SW 1271 (cell line): ENCODE measurements at regions not wholly inside any gene's neighbourhood (a gene's known extent, or its start where the extent isn't known, plus 50 kb on each side); places are given as distances from the start of the nearest gene placed in this dataset.

ENCODE experiments used
- DNase-seq, 2 experiments: peaks; one replicate each; lab custom pipeline; 2025; lab: John Stamatoyannopoulos, UW

DNA sequence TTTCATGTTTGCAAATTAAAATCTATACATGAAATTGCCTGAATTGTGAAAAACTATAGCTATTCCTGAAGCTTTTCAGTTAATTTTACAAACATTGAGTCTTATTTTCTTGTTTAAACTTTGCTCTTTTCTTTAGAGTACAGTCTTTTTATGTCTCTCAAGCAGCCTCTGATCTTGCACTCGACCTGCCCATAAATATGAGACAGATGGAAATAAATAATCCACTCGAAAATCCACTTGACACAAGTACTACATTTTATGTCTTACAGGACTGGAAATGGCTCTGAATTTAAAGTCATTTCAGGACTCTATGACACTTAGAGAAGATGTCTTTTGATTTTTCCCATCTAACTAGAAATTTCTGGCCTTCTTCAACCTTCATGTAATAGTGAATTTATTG, 283.8 kb downstream of the USP25 start:
- DNase-seq, result no peak

DNA sequence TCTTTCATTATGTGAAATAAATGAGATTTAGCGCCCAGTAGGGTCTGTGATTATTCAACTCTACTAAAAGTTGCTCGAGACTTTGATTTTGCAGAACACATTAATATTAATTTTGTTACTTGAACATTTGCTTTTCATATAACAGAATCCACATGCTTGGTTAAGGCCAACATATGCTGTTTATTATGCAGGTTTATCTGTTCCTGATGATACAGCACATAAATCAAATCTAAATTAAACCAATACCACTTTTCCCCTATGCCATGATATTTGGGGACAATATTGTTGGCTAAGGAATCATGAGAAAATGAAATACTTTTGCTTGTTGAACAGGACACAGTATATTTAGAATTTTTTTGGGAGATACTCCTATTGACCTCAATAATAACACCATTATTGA, 291.1 kb downstream of the USP25 start:
- DNase-seq, result no peak

DNA sequence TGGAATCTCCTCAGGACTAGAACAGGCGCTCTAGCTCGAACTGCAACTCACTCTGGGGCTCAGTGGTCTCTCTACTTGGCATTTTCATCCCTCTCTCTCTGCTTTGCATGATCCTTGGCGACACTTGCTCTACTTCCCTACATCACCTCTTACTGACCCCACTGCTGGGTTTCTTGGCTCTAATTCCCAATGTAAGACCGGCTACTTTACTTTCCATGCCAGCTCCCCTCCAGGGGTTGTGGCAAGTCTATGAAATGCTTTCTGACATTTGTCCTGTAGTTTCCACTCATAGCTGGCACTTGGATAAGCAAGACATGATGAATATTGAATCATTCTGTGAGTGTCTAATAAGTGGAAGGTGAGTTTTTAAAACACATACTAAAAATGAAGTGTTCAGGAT, 292.3 kb downstream of the USP25 start:
- no peak for DNase-seq

DNA sequence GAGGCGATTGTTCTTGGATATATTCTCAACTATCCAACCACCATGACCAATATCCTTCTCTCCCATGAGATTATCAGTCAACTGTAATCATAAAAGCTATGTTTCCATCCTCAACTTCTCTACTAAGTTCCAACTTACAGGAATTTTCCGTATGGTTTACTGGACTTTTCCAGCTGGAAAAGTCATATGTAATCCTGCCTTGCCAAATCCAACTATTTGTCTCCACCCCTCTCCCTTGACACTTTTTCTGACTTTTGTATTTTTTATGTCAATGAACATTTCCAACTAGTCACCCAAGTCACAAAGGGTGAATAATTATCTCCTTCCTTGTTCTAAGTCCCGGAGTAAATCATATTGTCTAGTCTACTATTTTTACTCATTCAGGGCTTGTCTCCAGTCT, 293.1 kb downstream of the USP25 start:
- no peak for DNase-seq

DNA sequence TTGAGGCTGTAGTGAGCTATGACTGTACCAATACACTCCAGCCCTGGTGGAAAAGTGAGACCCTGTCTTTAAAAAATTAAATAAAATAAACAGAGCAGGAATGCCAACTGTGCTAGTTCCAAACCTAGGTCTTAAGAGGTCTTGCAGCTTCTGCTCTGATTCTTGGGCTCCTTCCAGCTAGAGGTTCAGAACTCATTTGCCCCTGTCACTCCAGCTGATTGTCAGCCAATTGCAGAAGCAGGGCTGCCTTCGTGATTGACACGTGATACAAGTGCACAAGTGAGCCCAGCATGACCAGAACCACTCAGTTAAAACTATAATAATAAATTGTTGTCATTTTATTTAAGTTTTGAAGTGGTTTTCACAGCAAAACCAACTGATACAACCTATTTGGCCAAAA, 298.4 kb downstream of the USP25 start:
- no peak for DNase-seq

DNA sequence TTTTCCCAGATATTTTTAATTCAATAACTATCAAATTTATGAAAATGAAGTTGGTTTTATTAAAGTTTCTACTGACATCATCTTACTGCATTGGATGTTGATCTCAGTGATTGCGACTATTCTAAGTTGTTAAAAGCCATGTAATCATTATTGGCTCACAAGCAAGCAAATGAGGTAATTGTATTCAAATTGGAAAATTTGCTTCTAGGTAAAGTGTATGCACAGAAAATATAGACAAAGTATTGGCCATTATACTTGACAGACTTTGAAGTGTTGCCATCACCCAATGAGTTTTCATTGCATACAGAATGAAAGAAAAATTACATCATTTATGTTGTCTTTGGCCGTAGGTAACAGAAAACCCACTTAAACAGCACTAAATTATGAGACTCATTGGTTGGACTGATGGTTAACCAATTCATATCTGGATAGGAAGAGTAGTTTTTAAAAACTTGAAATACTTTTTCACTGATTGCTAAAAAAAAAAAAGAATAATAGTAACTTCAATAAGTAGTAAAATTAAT, 299.2 kb downstream of the USP25 start:
- DNase-seq, result no peak

DNA sequence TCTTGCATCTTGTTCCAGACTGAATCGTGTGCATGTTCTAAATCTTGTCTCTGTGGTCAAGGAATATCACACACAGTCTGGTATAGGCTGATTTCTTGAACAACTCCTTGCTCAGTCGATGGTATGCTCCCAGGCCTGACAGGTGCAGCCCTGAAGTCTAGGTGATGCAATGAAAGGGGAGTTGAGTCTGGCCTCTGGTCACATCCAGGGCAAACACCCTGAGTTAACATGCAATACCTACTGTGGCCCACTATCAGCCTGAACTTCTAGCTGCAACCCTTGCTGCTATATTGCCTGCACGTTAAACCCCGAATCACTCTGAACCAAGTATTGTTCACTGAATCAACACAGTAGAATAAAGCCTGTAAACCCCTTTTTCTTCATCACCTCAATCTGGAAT, 303.4 kb downstream of the USP25 start:
- no peak for DNase-seq

DNA sequence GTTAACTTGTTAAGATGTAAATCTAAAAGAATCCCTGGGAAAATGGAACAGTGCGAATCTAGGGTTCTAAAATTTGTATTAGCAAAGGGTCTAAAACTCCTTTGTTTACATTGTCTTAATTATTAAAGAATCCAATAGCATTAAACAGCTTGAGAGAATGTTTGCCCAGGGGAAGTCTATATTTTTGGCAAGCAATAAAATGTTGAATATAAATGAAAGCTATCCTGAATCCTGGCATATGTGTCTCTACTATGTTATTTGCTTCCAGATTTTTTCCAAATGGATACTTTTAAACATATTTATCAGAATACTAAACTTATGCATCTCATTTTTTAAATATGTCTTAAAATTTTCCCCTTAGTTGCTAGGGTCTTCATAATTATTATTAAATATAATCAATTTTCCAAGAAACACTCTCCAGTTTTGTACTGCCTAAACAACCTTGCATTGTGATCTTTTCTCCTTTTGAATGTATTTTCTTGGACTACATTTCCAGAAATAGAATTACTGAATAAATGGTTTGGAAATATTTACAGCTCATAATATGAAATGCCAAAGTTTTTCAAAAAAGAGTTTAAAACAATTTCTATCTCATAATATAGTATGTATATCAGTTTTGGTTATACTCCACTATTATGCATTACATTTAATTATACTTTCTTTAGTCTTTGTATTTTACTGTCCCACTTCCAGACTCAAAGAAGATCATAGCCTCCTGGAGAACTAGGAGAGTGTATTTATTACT, 304.8 kb downstream of the USP25 start:
- no peak for DNase-seq

DNA sequence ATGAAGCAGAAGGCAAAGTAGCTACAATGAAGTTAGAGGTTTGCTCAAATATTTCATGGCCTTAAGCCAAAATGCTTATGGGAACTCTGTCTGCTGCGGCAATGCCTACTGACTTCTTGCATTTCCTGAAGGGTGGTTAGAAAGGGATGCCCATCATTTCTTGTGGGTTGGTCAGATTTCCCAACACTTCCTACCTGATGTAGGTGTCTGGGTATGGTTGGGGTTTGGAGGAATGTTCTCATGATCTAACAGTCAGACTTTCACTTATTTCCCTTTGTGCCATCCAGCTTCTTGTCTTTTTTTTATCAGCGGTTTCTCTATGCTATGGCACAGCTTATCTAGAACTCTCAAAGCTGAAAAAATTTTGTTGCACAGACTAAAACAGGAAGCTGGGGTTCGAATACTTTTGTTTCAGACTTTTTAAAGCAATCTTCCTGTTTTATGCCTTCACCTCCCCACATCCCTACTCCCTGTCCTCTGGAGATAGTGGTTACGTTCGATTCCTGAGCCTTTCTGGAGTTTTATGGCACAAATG, 307.7 kb downstream of the USP25 start:
- DNase-seq, result no peak

DNA sequence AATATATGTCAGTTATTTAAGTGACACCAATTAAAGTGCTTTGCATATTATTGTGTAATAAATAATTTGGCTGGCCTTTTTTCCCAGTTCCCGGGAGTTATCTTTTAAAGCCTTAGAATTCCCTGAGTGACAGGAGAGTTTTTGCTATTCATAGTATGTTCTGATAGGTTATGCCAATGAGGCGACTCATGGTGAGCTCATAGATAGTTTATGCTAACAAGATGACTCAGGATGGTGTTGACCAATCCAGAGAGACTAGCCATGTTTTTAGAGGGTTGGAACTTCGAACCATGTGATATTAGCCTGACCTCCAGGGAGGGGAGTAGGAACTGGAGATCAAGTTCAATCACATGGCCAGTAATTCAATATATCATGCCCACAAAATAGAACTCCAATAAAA, 310.8 kb downstream of the USP25 start:
- DNase-seq, result no peak

DNA sequence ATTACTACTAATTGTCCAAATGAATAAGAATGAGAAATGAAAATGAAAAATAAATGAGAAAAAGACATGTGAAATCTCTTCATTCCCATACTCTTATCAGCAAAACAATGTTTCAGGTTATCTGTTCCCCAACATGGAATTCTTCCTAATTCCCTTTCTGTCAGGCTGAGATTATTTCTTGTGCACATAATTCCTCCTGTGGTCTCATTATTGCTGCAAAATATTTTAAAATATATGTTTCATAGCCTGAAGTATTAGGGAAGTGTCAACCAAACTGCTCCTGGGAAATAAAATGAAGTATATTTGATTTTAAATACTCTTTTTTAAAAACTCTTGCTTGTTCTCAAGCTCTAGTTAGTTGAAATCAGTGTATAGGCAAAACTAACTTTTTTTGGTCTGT, 314.9 kb downstream of the USP25 start:
- DNase-seq, result no peak

DNA sequence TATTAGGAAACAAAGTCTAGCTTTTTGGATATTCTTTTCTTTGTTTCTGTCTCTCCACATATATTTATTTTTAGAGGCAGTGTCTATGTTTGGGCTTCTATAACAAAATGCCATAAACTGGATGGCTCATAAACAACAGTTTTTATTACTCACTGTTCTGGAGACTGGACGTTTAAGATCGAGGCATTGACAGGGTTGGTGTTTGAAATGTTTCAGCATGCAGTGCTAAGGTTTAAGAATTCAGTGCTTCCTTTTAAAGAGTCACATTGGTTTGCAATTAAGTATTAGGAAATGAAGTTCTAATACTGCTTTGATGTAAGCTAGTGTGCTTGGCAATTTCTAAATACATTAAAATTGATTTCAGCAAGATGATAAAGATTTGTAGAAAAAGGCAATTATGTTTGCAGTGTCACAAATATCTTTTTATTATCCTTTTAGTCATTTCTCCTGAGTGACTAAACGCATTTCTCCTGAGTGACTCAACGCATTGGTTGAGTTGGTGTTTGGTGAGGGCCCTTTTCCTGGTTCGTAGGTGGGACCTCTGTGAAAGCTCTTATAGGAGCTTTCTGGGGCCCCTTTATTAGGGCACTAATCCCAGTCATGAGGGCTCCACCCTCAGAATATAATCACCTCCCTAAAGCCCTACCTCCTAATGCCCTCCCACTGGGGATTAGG, 317.0 kb downstream of the USP25 start:
- no peak for DNase-seq

DNA sequence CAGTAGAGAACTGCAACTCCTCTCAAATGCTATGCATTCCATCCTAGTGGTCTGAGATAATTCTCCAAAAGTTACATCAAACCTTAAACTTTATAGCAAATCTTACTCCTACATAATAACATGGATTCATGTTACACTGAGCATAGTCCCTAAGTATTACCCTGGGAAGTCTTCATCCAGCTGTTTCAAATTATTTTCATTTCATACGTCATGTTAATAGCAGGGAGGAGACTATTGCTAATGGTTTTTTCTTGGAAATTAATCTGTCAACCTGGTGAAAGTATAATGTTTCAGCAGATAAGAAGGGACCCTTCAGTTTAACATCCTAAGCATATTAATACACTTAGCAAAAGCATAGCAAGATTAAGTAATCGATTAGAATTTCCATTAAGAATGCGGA, 318.1 kb downstream of the USP25 start:
- DNase-seq, result no peak

DNA sequence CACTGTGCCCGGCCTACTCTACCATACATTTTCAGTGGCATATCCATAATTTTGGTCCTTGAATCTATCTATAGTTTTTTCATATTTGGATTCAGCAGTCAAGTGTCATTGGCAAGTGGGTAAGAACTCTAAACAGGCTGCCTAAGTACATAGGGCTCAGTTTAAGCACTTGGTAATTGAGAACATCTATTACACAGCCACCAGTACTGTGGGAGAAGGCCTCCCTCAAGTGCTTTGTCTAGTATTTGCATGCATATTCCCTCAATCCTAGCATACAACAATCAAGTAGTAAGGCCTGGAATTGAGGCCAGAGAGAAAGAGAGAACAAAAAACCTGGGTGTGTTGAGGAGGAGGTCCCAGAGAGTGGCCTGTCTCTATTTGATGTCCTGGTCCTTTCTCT, 325.2 kb downstream of the USP25 start:
- DNase-seq, result no peak

DNA sequence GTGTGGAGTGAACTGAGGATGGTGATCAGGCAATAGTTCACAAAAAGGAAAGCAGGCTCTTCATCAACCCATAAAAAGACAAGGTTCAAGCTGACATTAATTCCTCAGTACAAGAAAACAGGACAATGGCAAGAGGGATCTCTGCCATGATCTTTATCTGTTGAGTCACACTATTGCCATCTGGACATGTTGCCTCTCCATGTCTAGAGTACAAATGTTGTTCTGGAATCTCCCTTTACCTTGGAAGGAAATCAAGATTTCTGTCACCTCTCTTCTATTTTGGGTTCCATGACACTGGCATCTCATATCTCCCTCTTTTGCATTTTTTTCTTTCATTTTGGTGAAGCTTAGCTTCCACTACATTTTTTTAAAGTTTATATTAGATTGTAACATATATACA, 329.1 kb downstream of the USP25 start:
- no peak for DNase-seq

DNA sequence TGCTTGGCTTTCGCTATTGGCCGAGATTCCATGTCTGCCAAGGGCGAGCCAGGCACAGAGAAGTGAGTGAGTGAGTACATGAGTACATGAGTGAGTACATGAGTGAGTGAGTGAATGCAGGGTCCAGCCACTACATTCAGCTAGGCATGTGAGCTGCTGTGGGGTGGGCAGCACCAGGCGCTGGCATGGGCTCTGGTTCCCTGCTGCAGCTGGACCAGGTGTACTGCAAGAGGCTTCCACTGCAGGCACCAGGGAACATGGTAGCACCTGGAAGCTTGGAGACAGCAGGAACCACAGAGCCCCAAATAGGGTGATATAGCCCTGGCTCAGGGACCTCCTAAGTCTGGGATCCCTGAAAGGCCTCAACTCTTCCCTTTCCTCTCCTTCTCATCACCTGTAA, 330.2 kb downstream of the USP25 start:
- no peak for DNase-seq

DNA sequence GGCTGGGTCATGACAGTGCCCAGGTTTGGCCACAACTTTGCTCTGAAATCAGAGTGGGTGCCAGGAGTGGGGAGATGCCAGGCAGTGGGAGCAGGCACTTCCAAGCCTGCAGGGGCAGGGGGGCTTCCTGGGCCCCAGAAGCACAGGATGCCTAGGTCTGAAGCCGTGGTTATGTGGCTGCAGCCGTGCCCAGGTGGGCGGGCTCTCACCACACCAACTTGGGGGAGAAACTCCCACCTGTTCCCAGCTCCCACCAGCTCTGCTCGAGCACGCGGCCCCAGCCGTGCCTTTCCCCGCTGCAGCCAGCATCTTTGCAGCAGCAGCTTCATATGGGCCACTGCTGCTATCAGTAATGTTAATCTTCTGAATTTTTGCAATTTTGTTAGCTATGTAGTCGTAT, 331.4 kb downstream of the USP25 start:
- DNase-seq, result no peak

DNA sequence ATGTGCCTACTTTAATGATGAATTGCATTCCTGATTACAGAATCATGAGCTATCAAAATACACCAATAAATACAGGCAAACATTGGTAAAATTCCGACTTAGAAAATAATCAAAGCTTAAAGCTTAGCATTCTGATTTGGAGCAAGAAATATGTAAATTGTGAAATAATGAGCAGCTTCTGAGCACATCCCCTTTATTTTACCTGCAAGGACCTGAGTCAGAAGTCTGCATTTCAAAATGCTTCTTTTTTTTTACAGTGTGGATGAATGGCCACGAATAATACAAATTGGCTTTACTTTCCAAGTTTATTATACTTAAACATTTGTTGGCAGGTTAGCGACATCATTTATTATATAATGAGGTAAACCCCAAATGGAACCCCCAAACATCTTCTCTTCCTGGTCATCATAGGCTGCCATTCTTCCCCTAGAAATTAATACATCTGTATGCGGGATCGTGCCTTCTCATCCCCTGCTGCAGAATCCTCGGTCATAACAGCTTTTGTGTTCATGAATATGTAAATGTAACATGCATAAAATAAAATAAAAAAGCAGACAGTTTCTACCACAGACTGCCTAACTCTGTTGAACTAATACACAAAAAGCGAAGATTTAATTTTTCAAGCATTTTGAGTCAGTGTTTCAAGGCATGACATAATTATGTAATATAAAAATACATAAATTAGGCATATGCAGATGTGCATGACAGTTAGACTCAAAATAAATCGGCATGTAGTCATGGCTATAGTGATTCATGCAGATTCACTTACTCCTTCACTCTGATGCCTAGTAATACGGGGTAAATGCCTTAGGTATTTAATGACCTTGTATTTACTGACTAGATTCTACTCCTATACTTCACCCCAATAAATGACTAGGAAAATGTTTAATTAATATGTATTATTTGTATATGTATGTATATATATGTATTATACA, 339.7 kb downstream of the USP25 start:
- DNase-seq, result no peak

DNA sequence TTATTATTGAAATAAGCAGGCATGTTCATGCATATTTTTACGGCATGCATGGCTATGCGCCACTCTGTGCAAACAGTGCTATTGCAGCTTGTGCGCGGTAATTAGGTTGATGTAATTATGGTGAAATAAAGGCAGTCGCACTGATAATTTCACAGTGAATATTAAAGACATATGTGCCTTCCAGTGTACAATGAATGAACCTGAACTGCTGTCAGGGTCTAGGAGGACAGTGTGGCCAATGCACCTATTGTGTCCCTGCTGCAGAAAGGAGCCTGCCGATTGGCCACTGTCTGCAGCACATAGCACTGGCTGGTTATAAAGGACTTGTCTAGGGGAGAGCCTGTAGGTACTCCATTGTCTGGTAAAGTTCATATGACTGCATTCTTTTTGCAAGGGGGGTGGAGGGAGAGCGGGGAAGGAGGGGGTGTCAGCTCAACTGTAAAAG, 340.4 kb downstream of the USP25 start:
- DNase-seq, result no peak

DNA sequence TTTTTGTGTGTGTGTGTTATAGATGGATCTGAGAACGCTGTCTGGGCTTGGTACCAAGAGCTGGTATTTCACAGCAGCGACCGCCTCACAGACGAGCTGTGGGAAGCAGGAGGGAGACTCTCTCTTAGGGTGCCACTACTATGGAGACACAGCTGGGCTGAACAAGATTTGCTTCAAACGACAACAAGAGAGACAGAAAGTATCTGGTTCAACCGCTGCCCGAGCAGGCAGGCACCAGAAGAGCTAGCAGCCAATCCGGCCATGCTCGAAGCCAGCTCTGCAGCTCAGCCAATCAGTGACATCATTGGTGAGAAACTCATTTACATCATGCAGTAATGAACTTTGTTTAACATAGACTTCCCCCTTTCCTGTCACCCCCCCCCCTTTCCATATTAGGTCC, 341.3 kb downstream of the USP25 start:
- no peak for DNase-seq

DNA sequence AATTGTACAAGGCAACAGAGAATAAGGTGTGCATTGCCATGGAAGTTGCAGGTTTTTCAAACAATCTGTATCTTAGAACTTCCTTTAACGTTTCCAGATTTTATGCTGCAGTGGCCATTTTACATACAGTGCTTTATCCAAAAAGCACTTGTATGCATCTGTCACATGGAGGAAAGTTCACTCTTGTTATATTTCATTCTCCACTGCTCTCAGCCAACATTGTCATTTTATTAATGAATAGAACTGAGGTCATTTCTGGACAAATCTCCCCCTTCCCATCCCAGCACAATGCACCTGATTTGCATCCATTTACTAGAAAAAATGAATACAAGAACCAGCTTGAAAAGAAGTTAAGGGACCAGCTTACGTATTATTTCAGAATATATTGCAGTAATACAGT, 342.0 kb downstream of the USP25 start:
- DNase-seq, result no peak

DNA sequence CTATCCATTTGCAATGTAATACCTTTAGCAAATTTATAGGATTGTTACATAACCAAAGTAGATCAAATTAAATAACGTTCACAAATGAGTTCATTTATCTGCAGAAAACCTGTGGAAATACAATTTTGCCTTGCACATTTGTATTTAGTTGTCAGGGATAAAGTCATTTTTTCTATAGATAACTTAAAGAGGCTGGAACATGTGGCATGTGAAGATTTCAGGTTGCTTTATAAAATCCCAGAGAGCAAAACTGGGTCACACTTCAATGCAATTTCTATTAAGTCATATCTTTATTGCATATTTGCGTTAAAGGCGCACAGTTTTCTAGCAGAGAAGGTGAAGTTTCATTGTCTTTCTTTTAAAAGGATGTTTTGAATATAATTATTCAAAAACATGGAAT, 342.4 kb downstream of the USP25 start:
- DNase-seq, result no peak
